ENCODE measurements at regions not wholly inside any gene's neighbourhood (a gene's known extent, or its start where the extent isn't known, plus 50 kb on each side); places are given as distances from the start of the nearest gene placed in this dataset.

GRCh38 chr5:68557162-68557936 is 341.8 kb downstream of the PIK3R1 start:
- DNase-seq (ENCODE audit: low spot score): no peak
- FAIRE-seq: no peak

GRCh38 chr5:68562308-68562707 is 346.8 kb downstream of the PIK3R1 start:
- DNase-seq (ENCODE audit: low spot score) (no peak), FAIRE-seq (no peak)

- DNase-seq (ENCODE audit: low spot score): no peak
- FAIRE-seq: no peak
Measured at GRCh38 chr5:68565427-68565826, 349.9 kb downstream of the PIK3R1 start.

GRCh38 chr5:68576805-68577204 is 361.2 kb downstream of the PIK3R1 start:
- DNase-seq (ENCODE audit: low spot score) (no peak), FAIRE-seq (no peak)

GRCh38 chr5:68582284-68582683 is 366.7 kb downstream of the PIK3R1 start:
- FAIRE-seq (no peak), DNase-seq (ENCODE audit: low spot score) (no peak)

- no peak for DNase-seq (ENCODE audit: low spot score)
- FAIRE-seq: no peak
Measured at GRCh38 chr5:68587171-68587570, 371.6 kb downstream of the PIK3R1 start.

- FAIRE-seq: no peak
- DNase-seq (ENCODE audit: low spot score): no peak
Measured at GRCh38 chr5:68591850-68592249, 376.3 kb downstream of the PIK3R1 start.

GRCh38 chr5:68592351-68592750 is 376.8 kb downstream of the PIK3R1 start:
- DNase-seq (ENCODE audit: low spot score): no peak
- no peak for FAIRE-seq

- FAIRE-seq: no peak
- DNase-seq (ENCODE audit: low spot score): no peak
Measured at GRCh38 chr5:68593211-68593671, 377.7 kb downstream of the PIK3R1 start.

- no peak for FAIRE-seq
Measured at GRCh38 chr5:68612972-68613371, 397.4 kb downstream of the PIK3R1 start.

GRCh38 chr5:68618501-68618900 is 402.9 kb downstream of the PIK3R1 start:
- no peak for DNase-seq (ENCODE audit: low spot score)
- no peak for FAIRE-seq

More at GRCh38 chr5:68612972-68613371, 397.4 kb downstream of the PIK3R1 start:
- DNase-seq (ENCODE audit: low spot score): no peak

GRCh38 chr5:68627001-68627400 is 411.4 kb downstream of the PIK3R1 start:
- FAIRE-seq (no peak), DNase-seq (ENCODE audit: low spot score) (no peak)

GRCh38 chr5:68628082-68628814 is 412.7 kb downstream of the PIK3R1 start:
- no peak for FAIRE-seq

GRCh38 chr5:68630354-68630753 is 414.8 kb downstream of the PIK3R1 start:
- DNase-seq (ENCODE audit: low spot score) (no peak), FAIRE-seq (no peak)

More at GRCh38 chr5:68628082-68628814, 412.7 kb downstream of the PIK3R1 start:
- no peak for DNase-seq (ENCODE audit: low spot score)

- FAIRE-seq (no peak), DNase-seq (ENCODE audit: low spot score) (no peak)
Measured at GRCh38 chr5:68631884-68632283, 416.3 kb downstream of the PIK3R1 start.

GRCh38 chr5:68641211-68641610 is 425.7 kb downstream of the PIK3R1 start:
- no peak for FAIRE-seq
- no peak for DNase-seq (ENCODE audit: low spot score)

GRCh38 chr5:68643064-68643463 is 427.5 kb downstream of the PIK3R1 start:
- no peak for FAIRE-seq
- DNase-seq (ENCODE audit: low spot score): no peak

- no peak for DNase-seq (ENCODE audit: low spot score)
- no peak for FAIRE-seq
Measured at GRCh38 chr5:68644971-68645370, 429.4 kb downstream of the PIK3R1 start.

- no peak for FAIRE-seq
- no peak for DNase-seq (ENCODE audit: low spot score)
Measured at GRCh38 chr5:68646144-68646543, 430.6 kb downstream of the PIK3R1 start.

- FAIRE-seq (no peak), DNase-seq (ENCODE audit: low spot score) (no peak)
Measured at GRCh38 chr5:68647743-68648142, 432.2 kb downstream of the PIK3R1 start.

- FAIRE-seq (no peak), DNase-seq (ENCODE audit: low spot score) (no peak)
Measured at GRCh38 chr5:68648944-68649857, 433.6 kb downstream of the PIK3R1 start.
